ENCODE measurements at regions not wholly inside any gene's neighbourhood (a gene's known extent, or its start where the extent isn't known, plus 50 kb on each side); places are given as distances from the start of the nearest gene placed in this dataset.

DNA sequence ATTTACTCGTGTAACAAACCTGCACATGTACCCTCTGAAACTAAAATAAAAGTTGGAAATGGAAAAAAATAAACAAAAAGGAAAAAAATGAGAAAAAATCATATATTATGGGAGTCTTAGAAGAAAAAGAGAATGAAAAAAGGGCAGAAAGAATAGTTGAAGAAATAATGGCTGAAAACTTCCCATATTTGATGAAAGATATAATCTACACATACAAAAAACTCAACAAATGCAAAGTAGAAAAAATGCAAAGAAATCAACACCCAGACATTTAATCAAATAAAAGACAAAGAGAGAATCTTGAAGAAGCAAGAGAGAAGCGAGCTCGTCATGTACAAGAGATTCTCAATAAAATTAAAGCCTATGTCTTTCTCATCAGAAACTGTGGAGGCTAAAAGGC lies 73.8 kb downstream of the SLC25A46 start:
- TF ChIP-seq, protein P1, sequence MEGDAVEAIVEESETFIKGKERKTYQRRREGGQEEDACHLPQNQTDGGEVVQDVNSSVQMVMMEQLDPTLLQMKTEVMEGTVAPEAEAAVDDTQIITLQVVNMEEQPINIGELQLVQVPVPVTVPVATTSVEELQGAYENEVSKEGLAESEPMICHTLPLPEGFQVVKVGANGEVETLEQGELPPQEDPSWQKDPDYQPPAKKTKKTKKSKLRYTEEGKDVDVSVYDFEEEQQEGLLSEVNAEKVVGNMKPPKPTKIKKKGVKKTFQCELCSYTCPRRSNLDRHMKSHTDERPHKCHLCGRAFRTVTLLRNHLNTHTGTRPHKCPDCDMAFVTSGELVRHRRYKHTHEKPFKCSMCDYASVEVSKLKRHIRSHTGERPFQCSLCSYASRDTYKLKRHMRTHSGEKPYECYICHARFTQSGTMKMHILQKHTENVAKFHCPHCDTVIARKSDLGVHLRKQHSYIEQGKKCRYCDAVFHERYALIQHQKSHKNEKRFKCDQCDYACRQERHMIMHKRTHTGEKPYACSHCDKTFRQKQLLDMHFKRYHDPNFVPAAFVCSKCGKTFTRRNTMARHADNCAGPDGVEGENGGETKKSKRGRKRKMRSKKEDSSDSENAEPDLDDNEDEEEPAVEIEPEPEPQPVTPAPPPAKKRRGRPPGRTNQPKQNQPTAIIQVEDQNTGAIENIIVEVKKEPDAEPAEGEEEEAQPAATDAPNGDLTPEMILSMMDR (IDR thresholded peaks at IDR 0.05; ENCODE audit: low read depth, low read length): no peak
- TF ChIP-seq EZH2phosphoT487 (IDR thresholded peaks at IDR 0.05; ENCODE audit: low read depth): no peak
